ENCODE measurements at regions not wholly inside any gene's neighbourhood (a gene's known extent, or its start where the extent isn't known, plus 50 kb on each side); places are given as distances from the start of the nearest gene placed in this dataset.

- peaks cover 4% of the 10 kb centered on the region for H3K9me3 Mint-ChIP-seq
- no peak for ATAC-seq (ENCODE audit: low read depth)
- no peak for DNase-seq (ENCODE audit: low spot score in 2 of 2)
- no peak overlapping the region for H3K27ac Mint-ChIP-seq
- no peaks in the 10 kb centered on the region for H3K27me3 Mint-ChIP-seq
- no peaks in the 10 kb centered on the region for H3K4me1 Mint-ChIP-seq
- H3K4me3 Mint-ChIP-seq, result no peak overlapping the region
- no peaks in the 10 kb centered on the region for H3K36me3 Mint-ChIP-seq
These were observed 975.1 kb downstream of the BCL11B start for GRCh38 chr14:98296895-98297294.

- no peaks in the 10 kb centered on the region for H3K36me3 Mint-ChIP-seq
- DNase-seq (ENCODE audit: low spot score in 2 of 2), result no peak
- no peak overlapping the region for H3K27ac Mint-ChIP-seq
These were observed 974.4 kb downstream of the BCL11B start for GRCh38 chr14:98297567-98297966.

GRCh38 chr14:98298481-98299244, 973.3 kb downstream of the BCL11B start:
- DNase-seq (ENCODE audit: low spot score in 2 of 2) (no peak), ATAC-seq (ENCODE audit: low read depth) (no peak)
- Mint-ChIP-seq H3K4me1 (no peaks in the 10 kb centered on the region), H3K9me3 (peaks cover 4% of the 10 kb centered on the region), H3K27me3 (no peaks in the 10 kb centered on the region), H3K4me3 (no peak overlapping the region), H3K36me3 (no peaks in the 10 kb centered on the region), H3K27ac (no peak overlapping the region)

More at GRCh38 chr14:98297567-98297966, 974.4 kb downstream of the BCL11B start:
- Mint-ChIP-seq H3K4me3 (no peak overlapping the region), H3K27me3 (no peaks in the 10 kb centered on the region), H3K9me3 (peaks cover 4% of the 10 kb centered on the region), H3K4me1 (no peaks in the 10 kb centered on the region)
- no peak for ATAC-seq (ENCODE audit: low read depth)

GRCh38 chr14:98301681-98302080, 970.3 kb downstream of the BCL11B start:
- no peaks in the 10 kb centered on the region for H3K36me3 Mint-ChIP-seq
- no peaks in the 10 kb centered on the region for H3K27me3 Mint-ChIP-seq
- no peak for DNase-seq (ENCODE audit: low spot score in 2 of 2)
- H3K9me3 Mint-ChIP-seq, result peaks cover 6% of the 10 kb centered on the region
- no peak overlapping the region for H3K4me3 Mint-ChIP-seq
- ATAC-seq (ENCODE audit: low read depth), result no peak
- H3K27ac Mint-ChIP-seq, result no peak overlapping the region
- no peaks in the 10 kb centered on the region for H3K4me1 Mint-ChIP-seq

GRCh38 chr14:98304574-98304973, 967.4 kb downstream of the BCL11B start:
- Mint-ChIP-seq H3K36me3 (no peaks in the 10 kb centered on the region), H3K4me1 (no peaks in the 10 kb centered on the region), H3K9me3 (peaks cover 6% of the 10 kb centered on the region), H3K27ac (no peak overlapping the region), H3K4me3 (no peak overlapping the region), H3K27me3 (no peaks in the 10 kb centered on the region)
- DNase-seq (ENCODE audit: low spot score in 2 of 2) (no peak), ATAC-seq (ENCODE audit: low read depth) (no peak)

- Mint-ChIP-seq H3K9me3 (peaks cover 7% of the 10 kb centered on the region), H3K27me3 (no peaks in the 10 kb centered on the region), H3K4me3 (no peak overlapping the region), H3K36me3 (no peaks in the 10 kb centered on the region), H3K4me1 (no peaks in the 10 kb centered on the region), H3K27ac (no peak overlapping the region)
- DNase-seq (ENCODE audit: low spot score in 2 of 2) (no peak), ATAC-seq (ENCODE audit: low read depth) (no peak)
These were observed 962.4 kb downstream of the BCL11B start for GRCh38 chr14:98309591-98309990.

GRCh38 chr14:98312006-98312405, 960.0 kb downstream of the BCL11B start:
- ATAC-seq (ENCODE audit: low read depth) (no peak), DNase-seq (ENCODE audit: low spot score in 2 of 2) (no peak)
- no peaks in the 10 kb centered on the region for H3K36me3 Mint-ChIP-seq
- H3K9me3 Mint-ChIP-seq, result peaks cover 6% of the 10 kb centered on the region
- H3K27ac Mint-ChIP-seq, result no peak overlapping the region
- H3K27me3 Mint-ChIP-seq, result no peaks in the 10 kb centered on the region
- no peak overlapping the region for H3K4me3 Mint-ChIP-seq
- no peaks in the 10 kb centered on the region for H3K4me1 Mint-ChIP-seq

GRCh38 chr14:98321841-98322240, 950.2 kb downstream of the BCL11B start:
- H3K9me3 Mint-ChIP-seq, result peaks cover 5% of the 10 kb centered on the region
- no peak for ATAC-seq (ENCODE audit: low read depth)
- H3K27ac Mint-ChIP-seq, result no peak overlapping the region
- DNase-seq (ENCODE audit: low spot score in 2 of 2), result no peak
- no peaks in the 10 kb centered on the region for H3K36me3 Mint-ChIP-seq
- H3K27me3 Mint-ChIP-seq, result no peaks in the 10 kb centered on the region
- H3K4me1 Mint-ChIP-seq, result no peaks in the 10 kb centered on the region
- H3K4me3 Mint-ChIP-seq, result no peak overlapping the region

GRCh38 chr14:98323836-98324235, 948.2 kb downstream of the BCL11B start:
- no peak for DNase-seq (ENCODE audit: low spot score in 2 of 2)
- no peak for ATAC-seq (ENCODE audit: low read depth)
- no peaks in the 10 kb centered on the region for H3K4me1 Mint-ChIP-seq
- no peak overlapping the region for H3K27ac Mint-ChIP-seq
- H3K4me3 Mint-ChIP-seq, result no peak overlapping the region
- H3K36me3 Mint-ChIP-seq, result no peaks in the 10 kb centered on the region
- H3K9me3 Mint-ChIP-seq, result peaks cover 3% of the 10 kb centered on the region
- no peaks in the 10 kb centered on the region for H3K27me3 Mint-ChIP-seq

GRCh38 chr14:98325761-98326160, 946.2 kb downstream of the BCL11B start:
- ATAC-seq (ENCODE audit: low read depth) (no peak), DNase-seq (ENCODE audit: low spot score in 2 of 2) (no peak)
- H3K27me3 Mint-ChIP-seq, result no peaks in the 10 kb centered on the region
- no peak overlapping the region for H3K27ac Mint-ChIP-seq
- no peaks in the 10 kb centered on the region for H3K36me3 Mint-ChIP-seq
- H3K4me3 Mint-ChIP-seq, result no peak overlapping the region
- peaks cover 2% of the 10 kb centered on the region for H3K9me3 Mint-ChIP-seq
- H3K4me1 Mint-ChIP-seq, result no peaks in the 10 kb centered on the region

GRCh38 chr14:98328496-98328895, 943.5 kb downstream of the BCL11B start:
- Mint-ChIP-seq H3K4me3 (no peak overlapping the region), H3K36me3 (no peaks in the 10 kb centered on the region), H3K27ac (no peak overlapping the region), H3K9me3 (peaks cover 2% of the 10 kb centered on the region), H3K27me3 (no peaks in the 10 kb centered on the region), H3K4me1 (no peaks in the 10 kb centered on the region)
- ATAC-seq (ENCODE audit: low read depth) (no peak), DNase-seq (ENCODE audit: low spot score in 2 of 2) (no peak)

GRCh38 chr14:98334186-98334585, 937.8 kb downstream of the BCL11B start:
- H3K4me3 Mint-ChIP-seq, result no peak overlapping the region
- DNase-seq (ENCODE audit: low spot score in 2 of 2) (no peak), ATAC-seq (ENCODE audit: low read depth) (no peak)
- peaks cover 4% of the 10 kb centered on the region for H3K9me3 Mint-ChIP-seq
- H3K36me3 Mint-ChIP-seq, result no peaks in the 10 kb centered on the region
- H3K27me3 Mint-ChIP-seq, result no peaks in the 10 kb centered on the region
- no peaks in the 10 kb centered on the region for H3K4me1 Mint-ChIP-seq
- no peak overlapping the region for H3K27ac Mint-ChIP-seq

GRCh38 chr14:98341211-98341610, 930.8 kb downstream of the BCL11B start:
- H3K27me3 Mint-ChIP-seq, result no peaks in the 10 kb centered on the region
- no peaks in the 10 kb centered on the region for H3K4me1 Mint-ChIP-seq
- no peak overlapping the region for H3K4me3 Mint-ChIP-seq
- DNase-seq (ENCODE audit: low spot score in 2 of 2) (no peak), ATAC-seq (ENCODE audit: low read depth) (no peak)
- peaks cover 15% of the 10 kb centered on the region for H3K9me3 Mint-ChIP-seq
- no peaks in the 10 kb centered on the region for H3K36me3 Mint-ChIP-seq
- no peak overlapping the region for H3K27ac Mint-ChIP-seq

- ATAC-seq (ENCODE audit: low read depth), result no peak
- no peaks in the 10 kb centered on the region for H3K36me3 Mint-ChIP-seq
- H3K27me3 Mint-ChIP-seq, result no peaks in the 10 kb centered on the region
- no peaks in the 10 kb centered on the region for H3K4me1 Mint-ChIP-seq
- DNase-seq (ENCODE audit: low spot score in 2 of 2), result no peak
- no peak overlapping the region for H3K4me3 Mint-ChIP-seq
- no peak overlapping the region for H3K27ac Mint-ChIP-seq
- H3K9me3 Mint-ChIP-seq, result peaks cover 12% of the 10 kb centered on the region
These were observed 926.8 kb downstream of the BCL11B start for GRCh38 chr14:98345161-98345560.

- H3K4me3 Mint-ChIP-seq, result no peak overlapping the region
- H3K9me3 Mint-ChIP-seq, result peaks cover 10% of the 10 kb centered on the region
- no peaks in the 10 kb centered on the region for H3K36me3 Mint-ChIP-seq
- H3K27me3 Mint-ChIP-seq, result no peaks in the 10 kb centered on the region
- H3K27ac Mint-ChIP-seq, result no peak overlapping the region
- ATAC-seq (ENCODE audit: low read depth), result no peak
- no peaks in the 10 kb centered on the region for H3K4me1 Mint-ChIP-seq
- no peak for DNase-seq (ENCODE audit: low spot score in 2 of 2)
These were observed 924.3 kb downstream of the BCL11B start for GRCh38 chr14:98347686-98348085.
